GM21390 (cell line): ENCODE measurements at regions not wholly inside any gene's neighbourhood (a gene's known extent, or its start where the extent isn't known, plus 50 kb on each side); places are given as distances from the start of the nearest gene placed in this dataset.
"Not testable (repeated sequence)": the region's sequence is repeated elsewhere in the genome, so short reads cannot be mapped to it uniquely, and the experiment has no call there.

Experiments used
- ATAC-seq: cut with Tn5 transposase; IDR thresholded peaks from one replicate; pipeline ENCODE4 v1.9.1; 2021; ENCODE audit not compliant: unreplicated experiment

- peak; percentile 68 for ATAC-seq
Observed at GRCh38 chr21:8377093-8377841, 2144.1 kb upstream of the TPTE start.

- not testable (repeated sequence) for ATAC-seq
Observed at GRCh38 chr21:8380419-8381079, 2140.8 kb upstream of the TPTE start.

GRCh38 chr21:8388169-8388939 lies 2133.0 kb upstream of the TPTE start:
- ATAC-seq: not testable (repeated sequence)

- ATAC-seq: not testable (repeated sequence)
Observed at GRCh38 chr21:8388940-8389238, 2132.5 kb upstream of the TPTE start.

DNA sequence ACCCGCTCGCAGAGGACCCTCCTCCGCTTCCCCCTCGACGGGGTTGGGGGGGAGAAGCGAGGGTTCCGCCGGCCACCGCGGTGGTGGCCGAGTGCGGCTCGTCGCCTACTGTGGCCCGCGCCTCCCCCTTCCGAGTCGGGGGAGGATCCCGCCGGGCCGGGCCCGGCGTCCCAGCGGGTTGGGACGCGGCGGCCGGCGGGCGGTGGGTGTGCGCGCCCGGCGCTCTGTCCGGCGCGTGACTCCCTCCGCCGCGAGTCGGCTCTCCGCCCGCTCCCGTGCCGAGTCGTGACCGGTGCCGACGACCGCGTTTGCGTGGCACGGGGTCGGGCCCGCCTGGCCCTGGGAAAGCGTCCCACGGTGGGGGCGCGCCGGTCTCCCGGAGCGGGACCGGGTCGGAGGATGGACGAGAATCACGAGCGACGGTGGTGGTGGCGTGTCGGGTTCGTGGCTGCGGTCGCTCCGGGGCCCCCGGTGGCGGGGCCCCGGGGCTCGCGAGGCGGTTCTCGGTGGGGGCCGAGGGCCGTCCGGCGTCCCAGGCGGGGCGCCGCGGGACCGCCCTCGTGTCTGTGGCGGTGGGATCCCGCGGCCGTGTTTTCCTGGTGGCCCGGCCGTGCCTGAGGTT lies 2130.7 kb upstream of the TPTE start:
- not testable (repeated sequence) for ATAC-seq

GRCh38 chr21:8394380-8394779 lies 2127.0 kb upstream of the TPTE start:
- ATAC-seq: not testable (repeated sequence)

DNA sequence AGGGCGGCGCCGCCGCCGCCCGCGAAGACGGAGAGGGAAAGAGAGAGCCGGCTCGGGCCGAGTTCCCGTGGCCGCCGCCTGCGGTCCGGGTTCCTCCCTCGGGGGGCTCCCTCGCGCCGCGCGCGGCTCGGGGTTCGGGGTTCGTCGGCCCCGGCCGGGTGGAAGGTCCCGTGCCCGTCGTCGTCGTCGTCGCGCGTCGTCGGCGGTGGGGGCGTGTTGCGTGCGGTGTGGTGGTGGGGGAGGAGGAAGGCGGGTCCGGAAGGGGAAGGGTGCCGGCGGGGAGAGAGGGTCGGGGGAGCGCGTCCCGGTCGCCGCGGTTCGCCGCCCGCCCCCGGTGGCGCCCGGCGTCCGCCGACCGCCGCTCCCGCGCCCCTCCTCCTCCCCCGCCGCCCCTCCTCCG lies 2125.4 kb upstream of the TPTE start:
- ATAC-seq: not testable (repeated sequence)

DNA sequence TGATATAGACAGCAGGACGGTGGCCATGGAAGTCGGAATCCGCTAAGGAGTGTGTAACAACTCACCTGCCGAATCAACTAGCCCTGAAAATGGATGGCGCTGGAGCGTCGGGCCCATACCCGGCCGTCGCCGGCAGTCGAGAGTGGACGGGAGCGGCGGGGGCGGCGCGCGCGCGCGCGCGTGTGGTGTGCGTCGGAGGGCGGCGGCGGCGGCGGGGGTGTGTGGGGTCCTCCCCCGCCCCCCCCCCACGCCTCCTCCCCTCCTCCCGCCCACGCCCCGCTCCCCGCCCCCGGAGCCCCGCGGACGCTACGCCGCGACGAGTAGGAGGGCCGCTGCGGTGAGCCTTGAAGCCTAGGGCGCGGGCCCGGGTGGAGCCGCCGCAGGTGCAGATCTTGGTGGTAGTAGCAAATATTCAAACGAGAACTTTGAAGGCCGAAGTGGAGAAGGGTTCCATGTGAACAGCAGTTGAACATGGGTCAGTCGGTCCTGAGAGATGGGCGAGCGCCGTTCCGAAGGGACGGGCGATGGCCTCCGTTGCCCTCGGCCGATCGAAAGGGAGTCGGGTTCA lies 2122.4 kb upstream of the TPTE start:
- ATAC-seq: not testable (repeated sequence)

GRCh38 chr21:8399866-8400265 lies 2121.5 kb upstream of the TPTE start:
- ATAC-seq: not testable (repeated sequence)

GRCh38 chr21:8401799-8402198 lies 2119.6 kb upstream of the TPTE start:
- not testable (repeated sequence) for ATAC-seq

GRCh38 chr21:8406331-8406730 lies 2115.1 kb upstream of the TPTE start:
- ATAC-seq: not testable (repeated sequence)

DNA sequence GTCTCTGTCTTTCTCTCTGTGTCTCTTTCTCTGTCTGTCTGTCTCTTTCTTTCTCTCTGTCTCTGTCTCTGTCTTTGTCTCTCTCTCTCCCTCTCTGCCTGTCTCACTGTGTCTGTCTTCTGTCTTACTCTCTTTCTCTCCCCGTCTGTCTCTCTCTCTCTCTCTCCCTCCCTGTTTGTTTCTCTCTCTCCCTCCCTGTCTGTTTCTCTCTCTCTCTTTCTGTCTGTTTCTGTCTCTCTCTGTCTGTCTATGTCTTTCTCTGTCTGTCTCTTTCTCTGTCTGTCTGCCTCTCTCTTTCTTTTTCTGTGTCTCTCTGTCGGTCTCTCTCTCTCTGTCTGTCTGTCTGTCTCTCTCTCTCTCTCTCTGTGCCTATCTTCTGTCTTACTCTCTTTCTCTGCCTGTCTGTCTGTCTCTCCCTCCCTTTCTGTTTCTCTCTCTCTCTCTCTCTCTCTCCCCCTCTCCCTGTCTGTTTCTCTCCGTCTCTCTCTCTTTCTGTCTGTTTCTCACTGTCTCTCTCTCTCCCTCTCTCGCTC lies 2110.2 kb upstream of the TPTE start:
- not testable (repeated sequence) for ATAC-seq

DNA sequence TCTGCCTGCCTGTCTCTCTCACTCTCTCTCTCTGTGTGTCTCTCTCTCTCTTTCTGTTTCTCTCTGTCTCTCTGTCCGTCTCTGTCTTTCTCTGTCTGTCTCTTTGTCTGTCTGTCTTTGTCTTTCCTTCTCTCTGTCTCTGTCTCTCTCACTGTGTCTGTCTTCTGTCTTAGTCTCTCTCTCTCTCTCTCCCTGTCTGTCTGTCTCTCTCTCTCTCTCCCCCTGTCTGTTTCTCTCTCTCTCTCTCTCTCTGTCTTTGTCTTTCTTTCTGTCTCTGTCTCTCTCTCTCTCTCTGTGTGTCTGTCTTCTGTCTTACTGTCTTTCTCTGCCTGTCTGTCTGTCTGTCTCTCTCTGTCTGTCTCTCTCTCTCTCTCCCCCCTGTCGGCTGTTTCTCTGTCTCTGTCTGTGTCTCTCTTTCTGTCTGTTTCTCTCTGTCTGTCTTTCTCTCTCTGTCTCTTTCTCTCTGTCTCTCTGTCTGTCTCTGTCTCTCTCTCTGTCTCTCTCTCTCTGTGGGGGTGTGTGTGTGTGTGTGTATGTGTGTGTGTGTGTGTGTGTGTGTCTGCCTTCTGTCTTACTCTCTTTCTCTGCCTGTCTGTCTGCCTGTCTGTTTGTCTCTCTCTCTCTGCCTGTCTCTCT lies 2101.3 kb upstream of the TPTE start:
- peak; percentile 89 for ATAC-seq

DNA sequence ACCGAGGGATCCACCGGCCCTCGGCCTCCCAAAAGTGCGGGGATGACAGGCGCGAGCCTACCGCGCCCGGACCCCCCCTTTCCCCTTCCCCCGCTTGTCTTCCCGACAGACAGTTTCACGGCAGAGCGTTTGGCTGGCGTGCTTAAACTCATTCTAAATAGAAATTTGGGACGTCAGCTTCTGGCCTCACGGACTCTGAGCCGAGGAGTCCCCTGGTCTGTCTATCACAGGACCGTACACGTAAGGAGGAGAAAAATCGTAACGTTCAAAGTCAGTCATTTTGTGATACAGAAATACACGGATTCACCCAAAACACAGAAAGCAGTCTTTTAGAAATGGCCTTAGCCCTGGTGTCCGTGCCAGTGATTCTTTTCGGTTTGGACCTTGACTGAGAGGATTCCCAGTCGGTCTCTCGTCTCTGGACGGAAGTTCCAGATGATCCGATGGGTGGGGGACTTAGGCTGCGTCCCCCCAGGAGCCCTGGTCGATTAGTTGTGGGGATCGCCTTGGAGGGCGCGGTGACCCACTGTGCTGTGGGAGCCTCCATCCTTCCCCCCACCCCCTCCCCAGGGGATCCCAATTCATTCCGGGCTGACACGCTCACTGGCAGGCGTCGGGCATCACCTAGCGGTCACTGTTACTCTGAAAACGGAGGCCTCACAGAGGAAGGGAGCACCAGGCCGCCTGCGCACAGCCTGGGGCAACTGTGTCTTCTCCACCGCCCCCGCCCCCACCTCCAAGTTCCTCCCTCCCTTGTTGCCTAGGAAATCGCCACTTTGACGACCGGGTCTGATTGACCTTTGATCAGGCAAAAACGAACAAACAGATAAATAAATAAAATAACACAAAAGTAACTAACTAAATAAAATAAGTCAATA lies 2093.4 kb upstream of the TPTE start:
- peak; percentile 42 for ATAC-seq

GRCh38 chr21:8428668-8429456 lies 2092.5 kb upstream of the TPTE start:
- peak; percentile 75 for ATAC-seq

GRCh38 chr21:8434710-8435109 lies 2086.7 kb upstream of the TPTE start:
- not testable (repeated sequence) for ATAC-seq

GRCh38 chr21:8443093-8443492 lies 2078.3 kb upstream of the TPTE start:
- not testable (repeated sequence) for ATAC-seq

DNA sequence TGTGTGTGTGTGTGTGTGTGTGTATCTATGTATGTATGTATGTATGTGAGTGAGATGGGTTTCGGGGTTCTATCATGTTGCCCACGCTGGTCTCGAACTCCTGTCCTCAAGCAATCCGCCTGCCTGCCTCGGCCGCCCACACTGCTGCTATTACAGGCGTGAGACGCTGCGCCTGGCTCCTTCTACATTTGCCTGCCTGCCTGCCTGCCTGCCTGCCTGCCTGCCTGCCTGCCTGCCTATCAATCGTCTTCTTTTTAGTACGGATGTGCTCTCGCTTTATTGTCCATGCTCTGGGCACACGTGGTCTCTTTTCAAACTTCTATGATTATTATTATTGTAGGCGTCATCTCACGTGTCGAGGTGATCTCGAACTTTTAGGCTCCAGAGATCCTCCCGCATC lies 2071.6 kb upstream of the TPTE start:
- not testable (repeated sequence) for ATAC-seq
